ENCODE measurements at regions not wholly inside any gene's neighbourhood (a gene's known extent, or its start where the extent isn't known, plus 50 kb on each side); places are given as distances from the start of the nearest gene placed in this dataset.

- ATAC-seq (no peak), DNase-seq (ENCODE audit: low spot score) (no peak)
- H3K36me3 Mint-ChIP-seq = peaks cover 35% of the 10 kb centered on the region
- no peak overlapping the region for H3K4me3 Mint-ChIP-seq
- TF ChIP-seq JAZF1 (CRISPR knock-in tag; IDR thresholded peaks at IDR 0.05) (no peak), ZNF512 (CRISPR knock-in tag; IDR thresholded peaks at IDR 0.05; ENCODE audit: borderline replicate concordance) (0 out of 2 replicates have a peak, but pooled peaks have one; percentile 24), GRHL2 (CRISPR knock-in tag; IDR thresholded peaks at IDR 0.05; ENCODE audit: insufficient replicate concordance, severe bottlenecking) (no peak)
- peaks cover 4% of the 10 kb centered on the region; the same call in 1 of the 2 replicates for H3K9me3 Mint-ChIP-seq
- no peaks in the 10 kb centered on the region; the same call in 1 of the 2 replicates for H3K4me1 Mint-ChIP-seq
- H3K27ac Mint-ChIP-seq = no peak overlapping the region
- no peaks in the 10 kb centered on the region for H3K27me3 Mint-ChIP-seq (ENCODE audit: low read depth)
- ChIA-PET POLR2A (no interaction called here), CTCF (no interaction called here)
Measured at GRCh38 chr21:28877318-28877884, 115.3 kb downstream of the LTN1 start.

- no peaks in the 10 kb centered on the region; the same call in 1 of the 2 replicates for H3K4me1 Mint-ChIP-seq
- H3K4me3 Mint-ChIP-seq = no peak overlapping the region
- peaks cover 30% of the 10 kb centered on the region for H3K36me3 Mint-ChIP-seq
- DNase-seq (ENCODE audit: low spot score) (no peak), ATAC-seq (no peak)
- no peaks in the 10 kb centered on the region for H3K9me3 Mint-ChIP-seq
- no peak overlapping the region for H3K27ac Mint-ChIP-seq
- ChIA-PET CTCF (no interaction called here), POLR2A (no interaction called here)
- H3K27me3 Mint-ChIP-seq (ENCODE audit: low read depth) = no peaks in the 10 kb centered on the region
- no peak for TF ChIP-seq CTCF (IDR thresholded peaks at IDR 0.05)
- no peak for TF ChIP-seq FOXK1 (CRISPR knock-in tag; IDR thresholded peaks at IDR 0.05)
- TF ChIP-seq ZNF138 (CRISPR knock-in tag; conservative IDR thresholded peaks at IDR 0.05) = no peak
- TF ChIP-seq ZNF396 (CRISPR knock-in tag; IDR thresholded peaks at IDR 0.05; ENCODE audit: borderline replicate concordance) = no peak
- TF ChIP-seq ZNF121 (CRISPR knock-in tag; IDR thresholded peaks at IDR 0.05) = no peak
- no peak for TF ChIP-seq PRRX2 (CRISPR knock-in tag; IDR thresholded peaks at IDR 0.05)
- TF ChIP-seq NR3C1 (CRISPR knock-in tag; conservative IDR thresholded peaks at IDR 0.05; ENCODE audit: low read depth) = no peak
- no peak for TF ChIP-seq ZNF219 (CRISPR knock-in tag; IDR thresholded peaks at IDR 0.05; ENCODE audit: borderline replicate concordance)
- no peak for TF ChIP-seq ARID4B (CRISPR knock-in tag; IDR thresholded peaks at IDR 0.05; ENCODE audit: borderline replicate concordance)
- no peak for TF ChIP-seq ZBTB21 (CRISPR knock-in tag; IDR thresholded peaks at IDR 0.05; ENCODE audit: borderline replicate concordance)
- no peak for TF ChIP-seq CREB1 (CRISPR knock-in tag; IDR thresholded peaks at IDR 0.05)
- no peak for TF ChIP-seq TEAD4 (CRISPR knock-in tag; IDR thresholded peaks at IDR 0.05)
- TF ChIP-seq SP1 (CRISPR knock-in tag; conservative IDR thresholded peaks at IDR 0.05) = no peak
- TF ChIP-seq CBFB (CRISPR knock-in tag; IDR thresholded peaks at IDR 0.05; ENCODE audit: low read depth) = no peak
- TF ChIP-seq ERG (CRISPR knock-in tag; IDR thresholded peaks at IDR 0.05) = no peak
- no peak for TF ChIP-seq NFATC4 (CRISPR knock-in tag; IDR thresholded peaks at IDR 0.05)
- TF ChIP-seq AFF4 (CRISPR knock-in tag; IDR thresholded peaks at IDR 0.05; ENCODE audit: borderline replicate concordance) = no peak
- TF ChIP-seq FOXP4 (CRISPR knock-in tag; IDR thresholded peaks at IDR 0.05) = no peak
Measured at GRCh38 chr21:28875078-28875477, 117.6 kb downstream of the LTN1 start.
